SK-N-MC (cell line): ENCODE measurements at regions not wholly inside any gene's neighbourhood (a gene's known extent, or its start where the extent isn't known, plus 50 kb on each side); places are given as distances from the start of the nearest gene placed in this dataset.

Experiments
- EZH2 ChIP-seq: fragments of 200-600 bp; sonication (generic); IDR thresholded peaks from one replicate; pipeline ENCODE4 v1.6.1; 2017; ENCODE audit warnings: antibody characterized with exemption
- FOXP2 ChIP-seq: optimal IDR thresholded peaks from 2 replicates; pipeline ENCODE3; 2011; ENCODE audit warnings: mild to moderate bottlenecking, moderate library complexity; ENCODE audit not compliant: insufficient read depth; ENCODE audit errors: extremely low read length, control extremely low read depth
- POLR2AphosphoS5 ChIP-seq: IDR thresholded peaks from 2 replicates; pipeline ENCODE4 v1.6.1; 2012; ENCODE audit warnings: mild to moderate bottlenecking, low read depth, low read length, borderline replicate concordance

DNA sequence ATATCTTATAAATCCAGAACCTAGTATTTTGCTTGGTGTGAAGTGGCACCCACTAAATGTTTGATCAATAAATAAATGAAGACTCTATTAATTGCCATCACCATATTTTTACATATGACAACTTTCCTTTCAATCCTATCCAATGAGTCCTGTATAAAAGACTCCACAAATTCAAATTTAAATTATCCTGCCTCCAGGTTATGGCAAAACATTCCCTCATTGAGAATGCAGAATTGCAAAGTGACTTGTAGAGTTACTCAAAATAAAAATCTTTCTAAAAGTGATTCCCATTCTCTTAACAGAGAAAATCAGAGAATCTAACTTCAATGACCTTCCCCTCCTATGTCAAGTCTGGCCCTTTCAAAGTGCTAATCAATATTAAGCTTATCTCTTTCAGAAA is 236.8 kb downstream of the GRB14 start:
- TF ChIP-seq POLR2AphosphoS5, result no peak
- TF ChIP-seq EZH2, result no peak
- no peak for TF ChIP-seq FOXP2
